ENCODE measurements at regions not wholly inside any gene's neighbourhood (a gene's known extent, or its start where the extent isn't known, plus 50 kb on each side); places are given as distances from the start of the nearest gene placed in this dataset.
"Not testable (repeated sequence)": the region's sequence is repeated elsewhere in the genome, so short reads cannot be mapped to it uniquely, and the experiment has no call there.

DNA sequence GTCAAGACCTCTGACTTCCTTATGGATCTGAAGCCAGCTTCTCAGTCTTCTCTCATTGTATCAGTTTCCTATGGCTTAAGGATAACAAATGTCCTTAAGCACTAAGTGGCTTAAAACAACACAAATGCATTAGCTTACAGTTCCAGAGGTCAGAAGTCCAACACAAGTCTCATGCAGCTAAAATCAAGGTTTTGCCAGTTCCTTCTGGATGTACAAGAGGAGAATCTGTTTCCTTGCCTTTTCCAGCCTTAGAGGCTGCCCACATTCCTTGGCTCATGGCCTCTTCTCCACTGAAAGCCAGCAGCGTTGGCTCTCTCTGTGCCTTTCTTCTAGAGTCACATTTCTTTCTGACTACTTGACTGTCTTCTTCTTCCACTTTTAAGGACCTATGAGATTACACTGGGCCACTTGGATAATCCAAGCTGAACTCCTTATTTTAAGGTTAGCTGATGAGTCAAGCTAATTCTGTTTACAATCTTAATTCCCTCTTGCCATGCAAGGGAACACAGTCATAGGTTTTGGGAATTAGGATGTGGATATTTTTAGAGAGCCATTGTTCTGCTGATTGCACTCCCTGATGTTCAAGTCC lies 179.0 kb downstream of the BCAS1 start:
- no peak for DNase-seq

DNA sequence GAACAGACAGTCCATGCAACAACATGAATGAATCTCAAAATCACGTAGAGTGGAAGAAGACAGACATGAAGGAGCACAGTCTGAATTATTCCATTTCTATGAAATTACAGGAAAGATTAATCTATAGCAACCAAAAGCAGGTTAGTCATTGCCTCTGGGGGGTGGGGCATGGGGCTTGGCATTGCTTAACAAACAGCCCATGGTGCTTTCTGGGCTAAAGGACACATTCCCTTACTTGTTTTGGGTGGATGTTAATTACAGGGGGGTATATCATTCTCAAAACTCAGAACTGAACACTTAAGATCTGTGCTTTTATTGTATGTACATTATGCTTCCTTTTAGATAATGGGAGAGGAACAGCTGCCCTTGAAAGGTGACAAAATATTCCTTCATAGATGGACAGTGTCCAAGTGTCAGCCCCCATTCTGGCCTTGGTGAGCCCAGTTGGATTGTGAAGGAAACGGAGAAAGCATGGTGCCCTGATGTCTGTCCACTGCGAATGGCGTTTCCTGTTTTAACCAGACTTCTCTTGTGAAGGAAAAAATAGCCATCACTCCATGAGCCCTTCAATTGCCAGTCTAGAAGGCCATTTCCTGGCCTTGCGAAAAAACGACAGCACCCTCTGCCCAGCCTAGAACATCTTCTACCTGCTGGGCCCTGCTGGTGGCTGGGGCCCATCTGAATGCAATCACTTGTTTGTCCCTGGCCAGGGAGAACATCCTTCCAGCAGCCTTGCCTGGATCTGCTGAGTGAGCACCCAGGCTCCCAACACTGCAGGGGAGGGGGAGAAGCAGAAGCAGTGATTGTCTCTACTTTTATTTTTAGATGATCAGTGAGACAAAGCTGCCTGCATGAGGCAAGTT lies 179.7 kb downstream of the BCAS1 start:
- DNase-seq = no peak

DNA sequence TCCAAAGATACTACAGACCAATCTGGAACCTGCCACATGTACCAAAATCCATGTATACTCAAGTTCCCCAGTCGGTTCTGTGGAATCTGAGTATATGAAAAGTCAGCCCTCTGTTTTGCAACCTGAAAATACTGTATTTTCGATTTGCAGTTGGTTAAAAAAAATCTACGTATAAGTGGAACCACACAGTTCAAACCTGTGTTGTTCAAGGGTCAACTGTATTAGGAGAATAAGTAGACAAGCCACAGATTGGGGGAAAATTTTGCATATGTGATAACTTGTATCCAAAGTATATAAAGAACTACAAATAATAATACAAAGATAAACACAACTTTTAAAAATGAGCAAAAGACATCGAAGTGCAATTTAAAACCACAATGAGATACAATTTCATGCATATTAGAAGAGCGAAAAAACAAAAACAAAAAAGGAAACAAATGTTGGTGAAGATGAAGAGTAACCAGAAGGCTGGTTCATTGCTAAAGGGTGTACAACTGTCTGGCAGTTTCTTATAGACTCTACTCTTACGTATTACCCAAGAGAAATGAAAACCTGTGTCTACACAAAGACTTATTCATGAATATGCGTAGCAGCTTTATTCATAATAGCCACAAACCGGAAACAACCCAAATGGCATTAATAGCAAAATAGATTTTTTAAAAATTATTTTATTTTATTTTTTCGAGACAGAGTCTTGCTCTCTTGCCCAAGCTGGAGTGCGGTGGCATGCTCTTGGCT lies 180.8 kb downstream of the BCAS1 start:
- no peak for DNase-seq

DNA sequence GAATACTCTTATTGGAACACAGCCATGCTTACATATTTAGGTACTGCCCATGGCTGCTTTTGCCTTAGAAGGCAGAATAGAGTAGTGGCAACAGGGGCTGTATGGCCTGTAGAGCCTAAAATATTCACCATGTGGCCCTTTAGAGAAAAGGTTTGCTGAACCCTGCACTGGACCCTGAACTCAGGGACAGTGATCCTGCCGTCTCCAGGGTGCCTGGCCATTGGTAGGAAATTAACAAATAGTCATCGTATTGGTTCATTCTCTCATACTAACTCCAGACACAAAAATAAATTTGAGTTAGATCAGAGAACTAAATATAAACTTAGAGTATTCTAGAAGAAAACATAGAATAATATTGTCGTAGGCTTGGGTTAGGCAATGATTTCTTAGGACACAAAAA lies 181.4 kb downstream of the BCAS1 start:
- DNase-seq = no peak

DNA sequence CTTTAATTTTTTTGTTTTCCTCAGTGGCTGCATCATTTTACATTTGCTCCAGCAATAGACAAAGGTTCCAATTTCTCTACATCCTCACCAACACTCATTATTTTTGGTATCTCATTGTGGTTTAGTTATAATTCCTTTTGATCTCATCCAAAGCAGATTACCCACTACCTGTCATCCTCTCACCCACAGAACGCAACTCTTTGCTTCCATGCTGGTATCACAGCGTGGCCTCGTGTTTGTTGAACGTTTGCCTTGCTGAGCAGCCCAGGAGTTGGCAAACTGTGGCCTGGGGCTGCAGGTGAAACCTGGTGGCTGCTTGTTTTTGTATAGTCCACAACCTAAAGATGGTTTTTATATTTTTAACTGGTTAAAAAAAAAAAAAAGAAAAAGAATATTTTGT lies 181.9 kb downstream of the BCAS1 start:
- no peak for DNase-seq

DNA sequence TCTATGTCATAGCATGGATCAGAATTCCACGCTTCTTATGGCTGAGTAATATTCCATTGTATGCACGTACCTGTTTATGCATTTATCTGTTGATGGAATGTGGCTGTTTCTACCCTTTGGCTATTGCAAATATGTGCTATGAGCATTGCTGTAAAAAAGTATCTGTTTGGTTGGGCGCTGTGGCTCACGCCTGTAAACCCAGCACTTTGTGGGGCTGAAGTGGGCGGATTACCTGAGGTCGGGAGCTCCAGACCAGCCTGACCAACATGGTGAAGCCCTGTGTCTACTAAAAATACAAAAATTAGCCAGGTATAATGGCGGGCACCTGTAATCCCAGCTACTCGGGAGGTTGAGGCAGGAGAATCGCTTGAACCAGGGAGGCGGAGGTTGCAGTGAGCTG lies 182.4 kb downstream of the BCAS1 start:
- DNase-seq = no peak

DNA sequence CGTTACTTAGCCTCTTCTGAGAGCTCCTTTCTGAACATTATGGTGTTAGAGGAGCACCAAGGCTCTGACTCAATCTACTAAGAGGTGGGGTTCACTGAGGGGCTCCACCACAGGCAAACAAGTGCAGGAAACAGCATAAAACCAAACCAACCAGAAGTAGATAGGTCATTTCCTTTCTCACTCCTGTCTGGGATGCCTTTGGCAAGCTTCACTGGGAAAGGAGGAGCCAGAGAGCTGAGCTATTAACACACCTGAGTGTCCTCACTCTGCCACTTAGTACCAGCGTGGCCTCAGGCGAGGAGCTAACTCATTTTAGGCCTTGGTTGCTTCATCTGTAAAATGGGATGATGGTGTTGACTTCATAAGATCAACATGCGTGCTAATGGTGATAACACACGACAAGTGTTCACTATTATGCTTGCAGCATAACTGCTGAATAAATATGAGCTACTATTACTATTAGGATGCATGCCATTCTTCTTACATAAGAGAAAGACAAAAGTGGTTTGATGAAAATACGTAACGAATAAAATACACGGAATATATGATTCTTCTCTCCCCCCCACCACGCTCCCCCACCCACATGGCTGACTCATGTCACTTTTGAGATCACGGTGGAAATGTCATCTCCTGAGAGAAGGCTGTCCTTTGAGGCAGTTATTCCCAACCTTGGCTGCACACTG lies 185.4 kb downstream of the BCAS1 start:
- no peak for DNase-seq

DNA sequence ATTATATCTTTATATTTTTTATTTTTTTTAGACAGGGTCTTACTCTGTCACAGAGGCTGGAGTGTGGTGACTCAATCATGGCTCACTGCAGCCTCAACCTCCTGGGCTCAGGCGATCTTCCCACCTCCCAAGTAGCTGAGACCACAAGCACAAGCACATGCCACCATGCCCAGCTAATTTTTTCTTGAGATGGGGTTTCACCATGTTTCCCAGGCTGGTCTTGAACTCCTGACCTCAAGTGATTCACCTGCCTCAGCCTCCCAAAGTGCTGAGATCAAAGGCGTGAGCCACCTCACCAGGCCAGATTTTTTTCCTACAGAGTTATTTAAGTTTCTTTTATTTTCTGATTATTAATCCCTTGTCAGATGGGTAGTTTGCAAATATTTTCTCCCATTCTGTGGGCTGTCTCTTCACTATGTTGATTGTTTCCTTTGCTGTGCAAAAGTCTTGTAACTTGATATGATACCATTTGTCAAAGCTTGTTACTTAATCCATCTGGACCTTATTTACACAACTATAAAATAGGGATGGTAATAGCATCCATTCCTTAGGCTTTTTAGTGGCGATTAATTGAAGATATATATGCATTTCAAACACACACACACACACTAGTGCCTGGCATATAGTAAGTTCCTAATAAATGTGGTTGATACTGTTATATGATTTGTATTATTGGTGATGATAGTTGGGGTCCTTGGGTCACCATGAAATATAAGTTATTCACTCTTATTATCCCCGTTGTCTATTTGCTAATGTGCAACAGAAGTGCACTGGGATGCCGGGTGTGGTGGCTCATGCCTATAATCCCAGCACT lies 187.1 kb downstream of the BCAS1 start:
- no peak for DNase-seq

DNA sequence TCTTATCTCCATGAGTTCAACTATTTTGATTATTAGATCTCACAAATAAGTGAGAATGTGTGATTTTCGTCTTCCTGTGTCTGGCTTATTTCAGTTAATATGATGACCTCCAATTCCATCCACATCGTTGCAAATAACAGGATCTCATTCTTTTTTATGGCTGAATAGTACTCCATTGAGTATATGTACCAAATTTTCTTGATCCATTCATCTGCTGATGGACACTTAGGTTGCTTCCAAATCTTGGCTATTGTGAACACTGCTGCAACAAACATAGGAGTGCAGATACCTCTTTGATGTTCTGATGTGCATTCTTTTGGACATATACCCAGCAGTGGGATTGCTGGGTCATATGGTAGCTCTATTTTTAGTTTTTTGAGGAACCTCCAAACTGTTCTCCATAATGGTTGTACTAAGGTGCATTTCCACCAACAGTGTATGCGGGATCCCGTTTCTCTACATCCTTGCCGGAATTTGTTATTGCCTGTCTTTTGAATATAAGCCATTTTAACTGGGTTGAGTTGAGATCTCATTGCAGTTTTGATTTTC lies 187.9 kb downstream of the BCAS1 start:
- DNase-seq = not testable (repeated sequence)

DNA sequence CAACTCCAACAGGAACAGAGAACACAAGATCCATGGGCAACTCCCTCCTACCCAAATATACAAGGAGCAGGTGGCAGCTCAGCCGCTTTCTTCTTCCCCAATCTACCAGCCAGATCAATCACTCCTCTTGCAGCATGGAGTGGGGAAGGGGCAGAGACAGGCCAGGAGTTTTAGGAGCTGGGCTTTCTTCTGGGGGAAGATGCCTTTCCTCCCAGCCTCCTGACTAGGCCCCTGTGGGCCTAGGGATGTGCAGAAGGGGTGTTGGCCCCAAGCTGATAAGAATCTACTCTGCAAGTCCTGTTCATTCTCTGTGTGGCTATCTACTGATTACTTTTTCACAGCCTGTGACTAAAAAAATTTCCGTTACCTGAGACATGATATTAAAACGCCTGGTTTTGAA lies 189.0 kb downstream of the BCAS1 start:
- no peak for DNase-seq

DNA sequence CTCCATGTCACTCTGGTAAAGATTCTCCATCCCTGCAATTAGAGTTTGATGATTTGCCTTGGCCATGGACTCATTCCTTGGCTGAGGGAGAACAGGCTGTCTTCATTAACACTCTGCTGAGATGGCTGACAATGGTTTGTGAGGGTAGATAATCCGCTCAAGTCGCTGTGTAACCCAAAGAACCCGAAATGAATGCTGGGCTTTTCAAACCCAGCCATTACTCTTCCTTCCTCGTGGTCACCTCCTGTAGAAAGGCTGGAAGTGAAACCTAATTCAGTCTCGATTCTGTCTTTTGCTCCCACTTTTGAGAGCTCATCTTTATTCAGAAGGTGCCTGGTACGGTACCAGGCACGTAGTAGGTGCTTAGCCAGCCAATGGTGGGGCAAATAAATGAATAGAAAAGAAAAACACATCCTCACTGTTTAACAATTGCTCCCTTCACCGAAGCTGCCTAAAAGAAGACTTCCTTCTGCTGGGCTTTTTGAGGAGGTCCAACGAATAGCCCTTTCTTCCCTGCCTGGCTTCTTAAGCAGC lies 190.2 kb downstream of the BCAS1 start:
- DNase-seq = no peak

DNA sequence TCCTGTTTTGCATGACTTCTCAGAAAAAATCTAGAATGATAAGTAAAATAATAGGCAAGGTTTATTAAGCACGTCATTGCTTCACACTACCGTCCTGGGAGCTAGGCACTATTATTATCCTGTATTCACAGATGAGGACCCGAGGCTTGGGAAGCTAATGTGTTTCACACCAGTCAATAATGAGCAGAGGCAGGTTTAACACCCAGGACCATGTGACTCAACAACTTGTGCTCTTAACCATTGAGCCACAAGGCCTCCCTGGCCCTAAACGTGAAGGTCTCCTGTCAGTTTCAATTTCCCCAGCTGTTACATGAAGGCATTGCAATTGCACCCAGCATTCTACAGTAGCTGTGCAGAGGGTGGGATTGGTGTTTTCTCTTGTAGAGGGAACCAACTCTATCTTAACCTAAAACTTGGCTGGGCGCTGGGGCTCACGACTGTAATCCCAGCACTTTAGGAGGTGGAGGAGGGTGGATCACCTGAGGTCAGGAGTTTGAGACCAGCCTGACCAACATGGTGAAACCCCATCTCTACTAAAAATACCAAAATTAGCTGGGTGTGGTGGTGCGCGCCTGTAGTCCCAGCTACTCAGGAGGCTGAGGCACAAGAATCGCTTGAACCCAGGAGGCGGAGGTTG lies 191.2 kb downstream of the BCAS1 start:
- no peak for DNase-seq

DNA sequence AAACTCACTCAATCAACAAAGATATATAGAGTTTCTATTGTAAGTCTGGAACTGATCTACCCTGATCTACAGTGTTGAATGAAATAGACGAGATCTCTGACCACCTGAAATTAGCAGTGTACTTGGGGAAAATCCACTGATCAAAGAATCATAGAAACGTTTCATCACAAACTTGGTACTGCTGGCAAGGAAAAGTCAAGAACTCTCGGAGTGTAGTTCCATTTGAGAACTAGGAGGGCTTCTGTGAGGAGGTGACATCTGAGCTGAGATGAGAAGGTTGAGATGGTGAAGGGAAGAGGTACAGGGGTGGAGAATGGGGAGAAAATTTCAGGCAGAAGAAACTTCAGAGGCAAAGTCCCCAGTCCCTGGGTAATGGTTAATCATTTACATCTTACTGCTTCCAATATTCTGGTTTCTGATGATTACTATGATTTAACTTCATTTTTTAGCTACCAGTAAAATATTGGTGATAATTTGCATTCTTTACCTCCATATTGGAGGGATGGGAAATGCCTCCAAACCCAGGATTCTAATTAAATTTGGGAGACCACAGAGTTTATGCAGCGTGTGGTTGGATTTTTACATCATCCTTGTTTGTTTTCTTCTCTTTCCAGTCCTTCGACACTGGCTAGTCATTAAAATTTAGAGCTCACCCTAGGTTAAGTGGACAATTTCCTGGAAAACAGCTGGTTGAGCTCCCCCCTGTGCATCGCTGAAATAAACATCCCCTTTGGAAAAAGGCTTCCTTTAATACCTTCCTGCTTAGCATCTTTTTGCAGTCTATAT lies 191.9 kb downstream of the BCAS1 start:
- no peak for DNase-seq

DNA sequence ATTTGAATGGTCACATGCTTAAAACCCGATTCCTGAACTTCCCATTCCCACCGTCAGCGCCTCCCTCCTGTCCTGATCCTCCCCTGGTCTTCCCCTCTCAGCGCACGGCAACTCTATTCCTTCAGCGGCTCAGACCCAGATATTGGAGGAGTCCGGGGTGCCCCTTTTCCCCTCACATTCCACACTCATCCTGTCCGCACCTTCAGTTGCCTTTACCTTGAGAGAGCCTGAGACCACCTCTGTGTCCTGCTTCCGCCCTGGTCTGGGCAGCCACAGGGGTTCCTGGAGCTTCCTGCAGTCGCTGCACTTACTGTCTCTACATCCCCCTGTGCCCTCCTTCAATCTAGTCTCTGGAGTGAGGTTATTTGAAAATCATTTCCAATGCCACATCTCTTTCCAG lies 193.4 kb downstream of the BCAS1 start:
- DNase-seq = no peak

DNA sequence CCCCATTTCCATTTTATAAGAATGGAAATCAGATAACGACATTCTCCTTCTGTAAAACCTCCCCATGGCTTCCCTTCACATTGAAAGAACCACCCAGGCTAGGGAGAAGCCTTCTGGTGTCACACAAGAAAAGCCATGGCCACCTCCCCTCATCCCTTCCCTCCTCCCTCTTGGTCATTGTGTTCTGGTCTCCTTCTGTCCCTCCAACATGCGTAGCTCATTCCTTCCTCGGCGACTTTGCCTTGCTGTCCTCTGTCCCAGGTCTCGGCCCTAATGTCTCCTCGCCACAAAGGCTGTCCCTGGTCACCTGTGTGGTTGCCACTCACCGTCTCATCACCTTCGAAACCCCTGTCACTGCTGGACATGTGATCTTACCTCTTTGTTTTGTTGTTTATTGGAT lies 193.9 kb downstream of the BCAS1 start:
- DNase-seq = no peak

DNA sequence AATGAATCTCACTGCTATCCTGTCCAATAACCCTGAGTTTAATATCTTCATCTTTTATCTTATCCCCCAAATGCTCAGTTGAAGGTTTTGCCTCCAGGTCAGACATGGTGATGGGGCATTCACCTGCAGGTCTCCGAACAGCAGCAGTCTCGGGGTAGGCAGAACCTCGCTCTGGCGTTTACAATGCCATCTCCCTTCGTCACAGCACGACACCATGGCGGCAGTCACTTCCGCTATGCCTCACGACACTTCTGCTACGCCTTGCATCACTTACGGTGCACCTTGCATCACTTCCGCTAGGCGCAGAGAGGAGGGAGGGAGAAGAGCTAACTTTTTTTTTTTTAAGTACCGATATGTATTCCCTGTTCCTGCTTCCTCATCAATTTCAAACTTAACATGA lies 194.9 kb downstream of the BCAS1 start:
- no peak for DNase-seq

DNA sequence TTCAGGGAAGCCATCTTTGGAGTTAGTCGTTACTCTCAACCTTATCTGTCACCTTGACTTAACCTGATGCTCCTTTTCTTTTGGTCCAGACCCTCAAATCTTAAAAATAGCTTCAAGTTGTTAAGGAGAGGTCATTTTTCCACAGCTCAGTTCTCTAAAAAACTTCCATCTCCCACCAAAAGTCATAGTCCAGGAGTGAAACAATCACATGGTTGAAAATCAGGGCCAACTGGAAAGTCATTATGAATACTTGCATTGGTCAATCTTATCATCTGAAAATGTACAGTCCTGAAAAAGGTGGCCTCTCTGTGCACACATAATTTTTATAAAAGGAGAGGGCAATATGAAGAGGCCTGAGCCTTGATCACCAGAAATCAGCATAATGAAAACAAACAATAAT lies 195.7 kb downstream of the BCAS1 start:
- DNase-seq = no peak

DNA sequence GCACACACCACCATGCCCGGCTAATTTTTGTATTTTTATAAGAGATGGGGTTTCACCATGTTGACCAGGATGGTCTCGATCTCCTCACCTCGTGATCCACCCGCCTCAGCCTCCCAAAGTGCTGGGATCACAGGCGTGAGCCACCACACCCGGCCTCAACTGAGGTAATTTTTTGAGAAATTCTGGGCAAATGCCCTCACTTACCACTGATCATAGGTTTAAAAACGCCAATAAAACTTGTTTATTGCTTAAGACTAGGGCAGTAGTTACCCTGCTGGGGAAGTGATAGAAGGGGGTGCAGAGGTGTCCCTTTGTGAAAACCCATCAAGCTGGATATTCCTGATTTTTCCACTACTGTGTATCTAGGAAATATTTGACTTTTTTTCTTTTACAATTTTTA lies 196.3 kb downstream of the BCAS1 start:
- no peak for DNase-seq

DNA sequence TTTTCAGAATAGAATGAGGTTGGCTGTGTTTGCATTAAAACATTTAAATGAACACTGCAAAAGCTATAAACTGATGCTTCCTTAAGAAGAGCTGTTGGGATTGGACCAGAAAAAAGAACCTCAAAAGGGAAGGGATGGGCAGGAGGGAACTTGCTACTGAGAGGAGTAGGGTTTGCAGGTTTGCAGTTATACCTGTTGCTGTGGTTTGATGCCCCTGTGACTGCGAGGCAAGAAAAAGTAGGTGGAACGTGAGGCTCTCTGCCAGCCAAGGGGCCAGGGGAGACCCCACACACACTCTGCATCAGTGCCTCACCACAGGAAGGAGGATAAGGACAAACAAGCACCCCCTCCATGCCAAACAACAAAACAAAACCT lies 197.2 kb downstream of the BCAS1 start:
- DNase-seq = no peak

DNA sequence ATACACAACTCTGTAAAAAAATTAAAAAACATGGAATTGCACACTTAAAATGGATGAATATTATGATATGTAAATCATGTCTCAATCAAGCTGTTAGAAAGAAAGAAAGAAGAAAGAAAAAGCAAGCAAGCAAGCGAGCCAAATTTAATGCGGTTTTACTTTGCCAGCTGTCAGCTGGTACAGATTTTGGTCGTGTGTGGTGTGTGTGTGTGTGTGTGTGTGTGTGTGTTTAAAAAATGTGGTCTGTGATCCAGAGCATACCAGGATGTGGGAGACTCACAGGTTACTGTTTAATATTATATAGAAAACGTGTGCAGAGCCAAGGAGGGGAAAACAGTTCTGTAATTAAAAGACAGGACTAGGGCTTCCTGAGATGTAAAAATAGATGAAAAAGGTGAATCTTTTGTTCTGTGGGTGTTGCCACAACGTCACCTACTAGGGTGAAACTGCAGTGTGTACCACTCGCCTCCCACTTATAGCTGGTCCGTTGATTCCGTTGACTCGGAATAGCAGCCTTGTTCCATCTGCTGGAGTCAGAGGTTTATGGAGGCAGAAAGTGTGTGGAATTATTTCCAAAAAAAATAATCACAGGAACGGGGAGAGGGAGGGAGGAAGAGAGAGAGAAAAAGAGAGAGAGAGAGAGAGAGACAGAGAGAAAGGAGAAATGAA lies 197.7 kb downstream of the BCAS1 start:
- no peak for DNase-seq
